GM12872 (cell line): ENCODE measurements at regions not wholly inside any gene's neighbourhood (a gene's known extent, or its start where the extent isn't known, plus 50 kb on each side); places are given as distances from the start of the nearest gene placed in this dataset.

Experiments
- CTCF ChIP-seq: IDR thresholded peaks from 3 replicates; pipeline ENCODE4 v1.5.1; 2011; ENCODE audit warnings: low read depth, mild to moderate bottlenecking, low read length, moderate library complexity; ENCODE audit not compliant: insufficient read depth

- TF ChIP-seq CTCF: no peak
These were observed 238.5 kb downstream of the HNMT start for GRCh38 chr2:138202762-138203161.

- no peak for TF ChIP-seq CTCF
These were observed 241.0 kb downstream of the HNMT start for GRCh38 chr2:138205281-138205680.

DNA sequence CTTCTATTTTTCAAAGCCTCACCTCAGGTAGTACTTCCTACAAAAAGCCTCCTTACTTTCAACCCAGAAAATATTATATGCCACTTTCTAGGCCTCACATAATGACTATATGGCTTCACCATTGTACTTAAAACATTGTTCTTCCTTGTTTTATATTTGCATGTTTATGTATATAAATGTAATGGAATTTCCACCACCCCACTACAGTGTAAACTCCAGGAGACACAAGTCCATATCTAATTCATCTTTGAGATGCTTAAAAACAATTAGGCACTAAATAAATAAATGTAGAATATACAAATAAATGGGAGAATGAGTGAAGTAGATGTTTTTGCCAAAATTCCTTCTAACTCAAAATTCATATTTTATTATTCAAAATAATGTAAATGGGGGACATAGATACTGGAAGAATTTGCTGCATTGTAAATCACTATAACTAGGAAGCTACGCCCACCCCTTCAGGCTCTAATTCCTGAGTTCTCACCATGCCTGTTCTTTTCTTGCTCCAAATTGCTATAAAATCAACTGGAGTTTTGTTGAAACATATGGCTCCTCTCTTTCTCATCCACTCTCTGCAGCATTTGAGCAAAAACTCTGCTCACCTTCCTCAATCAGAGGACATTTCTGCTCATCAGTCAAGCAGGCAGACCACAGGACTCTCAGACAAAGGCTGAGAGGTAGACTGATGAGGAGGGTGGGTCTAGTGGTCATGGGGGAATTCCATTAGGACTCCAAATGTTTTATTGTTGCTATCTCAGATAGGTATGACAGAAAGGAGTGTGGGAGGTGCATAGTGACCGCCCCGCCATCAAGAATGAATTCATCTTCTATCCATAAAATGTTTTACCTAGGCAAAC, 243.0 kb downstream of the HNMT start:
- TF ChIP-seq CTCF: no peak

DNA sequence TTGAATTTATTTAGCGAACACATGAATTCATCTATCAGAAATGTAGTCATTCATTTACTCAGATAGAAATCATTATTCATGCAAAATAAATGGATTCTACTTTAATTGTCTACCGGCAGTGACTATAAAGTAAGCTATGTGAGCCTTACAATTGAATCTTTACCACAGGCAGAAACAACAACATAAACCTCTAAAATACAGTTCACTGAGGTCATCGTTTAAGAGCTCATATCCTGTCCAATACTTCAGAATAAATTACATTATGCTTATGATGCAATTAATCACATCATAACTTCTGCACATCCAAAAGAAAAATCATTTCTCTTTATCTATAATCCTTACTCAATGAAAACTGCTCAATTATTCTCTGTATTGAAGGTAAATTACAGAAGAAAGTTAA, 244.7 kb downstream of the HNMT start:
- TF ChIP-seq CTCF: no peak

DNA sequence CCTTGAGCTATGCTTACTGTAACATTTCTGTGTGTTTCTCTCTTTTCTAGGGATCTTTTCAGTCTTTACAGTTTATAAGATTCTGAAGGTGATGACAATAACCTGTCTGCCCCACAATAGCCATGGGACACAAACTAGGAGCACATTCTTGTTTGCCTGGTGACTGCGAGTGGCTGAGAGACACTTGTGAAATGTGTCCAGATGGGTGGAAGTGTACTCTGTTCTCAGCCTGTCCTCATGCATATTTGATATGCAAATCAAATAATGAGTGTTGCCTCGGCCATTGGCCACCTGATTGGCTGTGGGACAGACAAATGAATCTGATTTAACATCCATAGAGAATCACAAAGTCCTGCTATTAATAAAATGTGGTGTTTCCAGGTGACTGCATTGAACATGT, 246.2 kb downstream of the HNMT start:
- no peak for TF ChIP-seq CTCF

GRCh38 chr2:138212434-138212833, 248.2 kb downstream of the HNMT start:
- no peak for TF ChIP-seq CTCF

DNA sequence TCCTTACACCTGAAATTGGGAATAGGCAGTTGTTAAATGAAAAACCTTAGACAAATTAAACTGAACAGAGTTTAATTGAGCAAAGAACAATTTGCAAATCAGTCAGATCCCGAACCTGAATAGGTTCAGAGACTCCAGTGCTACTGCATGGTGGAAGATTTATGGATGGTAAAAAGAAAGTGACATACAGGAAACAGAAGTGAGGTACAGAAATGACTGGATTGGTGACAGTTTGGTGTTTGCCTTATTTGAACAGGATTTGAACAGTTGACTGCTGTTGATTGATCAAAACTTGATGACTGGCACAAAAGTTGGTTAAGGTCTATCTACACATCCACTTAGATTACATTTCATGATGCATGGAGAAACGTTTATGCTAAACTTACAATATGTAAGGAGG, 248.8 kb downstream of the HNMT start:
- no peak for TF ChIP-seq CTCF

DNA sequence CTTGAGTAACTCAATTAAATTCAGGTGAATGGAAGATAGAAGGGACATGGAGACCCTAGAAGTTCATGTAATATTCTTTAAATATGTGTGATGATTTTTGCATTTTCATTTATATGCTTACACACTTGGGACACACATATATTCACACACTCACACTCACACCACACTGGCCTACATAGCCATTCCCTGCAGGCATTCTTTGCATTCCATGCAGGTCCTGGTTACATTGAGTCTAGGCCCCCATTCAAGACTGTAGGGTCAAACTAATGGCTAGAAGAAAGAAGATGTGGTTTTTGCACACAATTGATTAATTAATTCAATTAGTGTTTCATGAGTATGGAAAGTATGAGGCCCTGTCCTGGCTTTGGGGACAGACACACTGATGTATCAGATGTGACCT, 249.4 kb downstream of the HNMT start:
- no peak for TF ChIP-seq CTCF
